OCI-LY3 (cell line): ENCODE measurements at regions not wholly inside any gene's neighbourhood (a gene's known extent, or its start where the extent isn't known, plus 50 kb on each side); places are given as distances from the start of the nearest gene placed in this dataset.

ENCODE experiments used
- CTCF ChIP-seq: fragments of 200-600, 300-600 bp; sonication (generic); IDR thresholded peaks from 2 replicates; pipeline ENCODE4 v1.5.1; 2014; ENCODE audit warnings: antibody characterized with exemption, low read length, low read depth
- EZH2phosphoT487 ChIP-seq: fragments of 200-600 bp; shearing (Covaris generic); IDR thresholded peaks from 2 replicates; pipeline ENCODE4 v1.6.1; 2018; ENCODE audit warnings: antibody characterized with exemption, mixed run types, low read depth

- no peak for TF ChIP-seq CTCF
- no peak for TF ChIP-seq EZH2phosphoT487
Observed at GRCh38 chr14:86104691-86105265, 574.8 kb downstream of the FLRT2 start.
